ENCODE measurements at regions not wholly inside any gene's neighbourhood (a gene's known extent, or its start where the extent isn't known, plus 50 kb on each side); places are given as distances from the start of the nearest gene placed in this dataset.
A peak's percentile ranks its signal among the peaks of the same experiment; 100 is the strongest.

DNA sequence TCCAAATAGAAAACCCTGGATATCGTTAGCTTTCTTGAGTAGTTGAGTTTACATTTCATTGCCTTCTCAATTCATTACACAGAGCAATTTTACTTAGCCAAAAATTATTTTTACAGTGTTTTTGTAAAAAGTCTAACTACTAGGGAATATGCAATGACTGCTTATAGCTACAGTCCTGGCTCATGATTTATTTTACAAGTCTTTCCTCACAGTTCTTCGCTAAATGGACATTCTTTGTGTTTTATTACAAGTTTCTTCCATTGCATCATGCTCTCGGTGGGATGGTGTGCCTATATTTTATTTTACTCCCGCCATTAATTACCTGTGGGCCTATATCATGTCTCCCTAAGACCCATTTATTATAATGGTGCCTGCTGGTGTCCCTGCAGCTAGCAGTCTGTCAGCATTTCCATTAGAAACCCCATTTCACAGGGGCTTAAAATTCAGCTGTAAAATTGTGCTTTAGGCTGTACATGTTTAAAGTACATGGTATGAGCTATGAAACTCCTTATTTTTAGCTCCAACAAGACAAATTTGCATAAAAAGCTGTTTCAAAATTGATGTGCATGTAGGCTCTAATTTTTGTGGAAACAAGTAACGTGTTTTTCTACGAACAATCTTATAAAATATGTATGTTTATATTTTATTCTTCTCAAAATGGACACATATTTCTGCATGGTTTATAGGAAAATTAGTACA is 227.4 kb downstream of the SLC7A11 start:
- DNase-seq, result peak; percentile 50

- no peak for DNase-seq
Measured at GRCh38 chr4:138013625-138014024, 228.5 kb downstream of the SLC7A11 start.

- DNase-seq, result no peak
Measured at GRCh38 chr4:138010639-138011038, 231.5 kb downstream of the SLC7A11 start.

GRCh38 chr4:138007572-138007971 is 234.6 kb downstream of the SLC7A11 start:
- no peak for DNase-seq

GRCh38 chr4:138005486-138005885 is 236.7 kb downstream of the SLC7A11 start:
- no peak for DNase-seq

DNA sequence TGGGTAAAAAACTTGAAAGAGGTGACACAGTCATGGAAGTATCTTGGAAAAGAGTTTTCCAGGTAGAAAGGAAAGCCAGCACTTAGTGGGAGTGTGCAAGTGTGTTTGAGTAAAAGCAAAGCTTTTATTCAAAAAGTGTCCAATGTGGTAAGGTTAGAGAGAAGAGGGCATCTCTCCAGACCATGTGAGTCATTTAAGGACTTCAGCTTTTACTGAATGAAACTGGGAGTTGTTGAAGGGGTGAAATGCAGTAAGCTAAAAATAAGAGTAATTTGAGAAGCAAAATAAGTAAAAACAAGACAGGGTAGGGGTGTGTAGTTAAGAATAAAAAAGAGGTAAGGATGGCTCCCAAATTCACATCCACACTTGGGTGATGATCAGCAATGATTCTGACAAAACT is 238.9 kb downstream of the SLC7A11 start:
- DNase-seq, result no peak

GRCh38 chr4:137998666-137999429 is 243.3 kb downstream of the SLC7A11 start:
- DNase-seq, result no peak

- no peak for DNase-seq
Measured at GRCh38 chr4:137997496-137997895, 244.7 kb downstream of the SLC7A11 start.

DNA sequence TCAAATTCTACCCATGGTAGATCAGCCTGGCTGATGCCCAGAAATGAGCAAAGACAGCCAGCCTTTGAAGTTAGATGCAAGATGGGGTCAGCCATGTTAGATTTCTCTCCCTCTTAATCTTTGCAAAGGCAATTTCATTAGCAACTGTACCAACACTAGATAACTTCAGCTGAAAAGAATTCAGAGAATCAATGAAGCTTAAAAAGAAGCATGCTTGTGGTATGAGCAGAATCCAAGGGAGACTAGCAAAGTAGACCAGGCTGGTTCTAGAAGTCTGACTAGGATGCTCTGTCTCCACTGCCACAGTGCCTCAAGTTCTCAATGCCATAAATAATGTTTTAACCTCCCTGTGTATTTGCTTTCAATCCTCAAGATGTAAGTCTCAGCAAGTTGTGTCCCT is 247.3 kb downstream of the SLC7A11 start:
- DNase-seq, result no peak

- DNase-seq, result no peak
Measured at GRCh38 chr4:137993232-137993631, 248.9 kb downstream of the SLC7A11 start.

DNA sequence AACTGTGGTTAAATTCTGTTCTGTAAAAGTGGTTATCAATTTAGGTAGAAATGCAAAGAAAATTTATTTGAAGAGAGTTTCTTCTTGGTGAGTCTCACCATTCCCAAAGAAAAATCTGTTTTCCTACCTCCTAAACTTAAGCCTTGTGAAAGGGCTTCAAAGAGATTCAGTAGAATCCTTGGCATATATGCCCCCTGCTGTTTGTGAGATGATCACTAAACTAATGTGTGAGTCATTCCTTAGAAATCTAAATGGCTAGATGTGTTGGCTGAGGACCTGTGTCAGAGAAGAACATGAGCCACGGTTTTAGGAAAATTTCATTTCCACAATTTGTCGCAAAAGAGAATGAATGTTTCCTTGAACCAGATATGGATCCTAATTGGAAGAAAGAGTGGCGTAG is 260.9 kb downstream of the SLC7A11 start:
- no peak for DNase-seq

DNA sequence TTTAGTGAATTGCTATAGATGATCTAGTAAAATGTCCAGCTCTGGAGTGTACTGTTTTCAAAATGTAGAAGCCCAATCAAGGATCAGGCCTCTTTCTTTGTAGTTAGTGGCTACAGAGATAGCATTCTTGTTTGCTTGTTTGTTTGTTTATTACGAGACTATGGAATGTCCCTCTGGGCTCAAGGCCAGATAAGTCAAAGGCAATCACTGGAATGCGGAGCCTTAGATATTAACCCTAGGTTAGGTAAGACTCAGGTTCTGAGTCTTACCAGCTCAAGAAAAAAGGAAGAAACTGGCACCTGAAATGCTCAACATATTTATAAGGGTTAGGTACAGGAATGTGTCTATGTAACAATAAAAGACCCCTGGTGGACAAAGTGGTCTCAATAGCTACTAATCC is 261.5 kb downstream of the SLC7A11 start:
- no peak for DNase-seq

DNA sequence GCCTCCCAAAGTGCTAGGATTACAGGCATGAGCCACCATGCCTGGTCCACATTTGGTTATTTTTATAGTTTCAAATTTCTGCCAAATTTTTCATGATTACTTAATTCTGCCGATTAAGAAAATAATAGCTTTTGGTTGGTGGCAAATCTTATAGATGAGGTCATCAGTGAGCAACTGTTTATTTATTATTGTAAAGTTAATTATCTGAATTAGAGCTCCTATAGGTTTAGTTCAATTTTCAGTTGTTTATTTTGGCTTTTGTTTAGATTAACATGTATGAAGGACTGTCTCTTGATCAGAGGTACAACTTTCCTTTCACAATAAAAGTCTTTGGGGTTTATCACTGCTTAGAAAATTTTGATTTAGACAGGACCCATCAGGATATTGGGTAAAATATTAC is 262.2 kb downstream of the SLC7A11 start:
- no peak for DNase-seq

DNA sequence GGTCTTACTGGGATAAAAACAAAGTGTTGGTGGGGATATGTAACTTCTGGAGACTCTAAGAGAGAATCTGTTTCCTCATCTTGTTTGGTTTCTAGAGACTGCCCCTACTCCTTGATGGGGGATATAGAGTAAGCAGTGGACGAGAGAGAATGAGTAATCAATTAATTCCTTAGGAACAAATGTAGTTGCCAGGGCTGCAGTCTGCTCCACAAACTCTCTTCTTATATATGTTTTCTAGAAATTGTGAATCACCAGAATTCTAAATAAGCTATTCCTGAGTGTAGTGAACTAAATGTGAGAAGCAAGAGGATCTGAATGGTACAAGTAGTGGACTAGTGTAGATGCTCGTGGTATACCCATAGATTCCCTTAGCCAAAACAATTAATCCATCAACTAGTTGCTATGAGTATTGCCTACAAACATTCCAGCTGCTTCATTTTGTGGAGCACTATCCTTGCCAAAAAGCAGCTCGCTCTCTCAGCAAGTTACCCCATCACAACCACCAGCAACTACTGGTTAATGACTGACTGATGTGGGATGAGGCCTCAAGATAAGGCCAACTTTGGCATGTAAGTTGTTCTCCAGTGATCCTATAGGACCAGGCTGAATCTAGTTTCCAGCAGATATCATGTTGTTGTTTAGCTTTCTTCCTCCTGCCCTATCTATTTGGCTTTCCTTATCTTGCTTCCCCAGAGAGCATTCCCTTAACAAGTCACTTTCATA is 273.0 kb downstream of the SLC7A11 start:
- DNase-seq, result no peak

GRCh38 chr4:137967480-137968190 is 274.5 kb downstream of the SLC7A11 start:
- no peak for DNase-seq

DNA sequence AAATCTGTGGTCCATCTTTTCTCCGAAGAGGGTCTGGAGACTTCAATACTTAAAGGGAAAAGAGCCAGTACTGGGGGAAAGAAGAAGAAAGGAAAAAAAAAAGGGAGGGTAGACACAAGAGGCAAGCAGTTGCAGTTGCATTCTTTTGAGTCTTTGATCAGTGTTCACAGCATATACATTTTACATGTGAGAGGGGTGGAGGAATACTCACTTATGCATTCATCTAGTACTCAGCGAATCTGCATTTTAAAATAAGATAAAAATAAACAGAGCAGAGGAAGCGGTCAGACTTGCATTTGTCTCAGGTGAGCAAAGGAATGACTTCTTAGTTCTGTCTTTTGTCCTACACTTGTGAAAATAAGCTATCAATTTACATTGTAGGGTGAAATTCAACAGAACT is 275.6 kb downstream of the SLC7A11 start:
- DNase-seq, result no peak

DNA sequence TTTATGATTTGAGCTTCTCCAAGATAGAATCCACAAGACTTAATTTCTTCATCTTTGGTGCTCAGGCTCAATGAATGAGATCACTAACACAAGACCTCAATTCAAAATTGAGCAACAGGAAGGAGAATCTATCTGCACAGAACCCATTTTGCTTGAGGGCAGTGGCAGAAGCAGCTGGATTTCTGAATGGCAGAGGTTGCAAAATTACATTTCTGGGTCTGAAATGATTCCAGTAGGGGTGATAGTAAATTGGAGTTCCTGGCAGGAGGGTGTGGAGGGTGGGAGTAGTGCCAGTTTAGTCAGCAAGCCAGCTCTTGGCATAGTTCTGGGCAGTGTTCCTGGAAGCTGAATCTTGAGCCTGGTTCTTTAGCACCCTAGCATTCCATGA is 281.1 kb downstream of the SLC7A11 start:
- DNase-seq, result no peak

GRCh38 chr4:137960371-137961050 is 281.6 kb downstream of the SLC7A11 start:
- no peak for DNase-seq

DNA sequence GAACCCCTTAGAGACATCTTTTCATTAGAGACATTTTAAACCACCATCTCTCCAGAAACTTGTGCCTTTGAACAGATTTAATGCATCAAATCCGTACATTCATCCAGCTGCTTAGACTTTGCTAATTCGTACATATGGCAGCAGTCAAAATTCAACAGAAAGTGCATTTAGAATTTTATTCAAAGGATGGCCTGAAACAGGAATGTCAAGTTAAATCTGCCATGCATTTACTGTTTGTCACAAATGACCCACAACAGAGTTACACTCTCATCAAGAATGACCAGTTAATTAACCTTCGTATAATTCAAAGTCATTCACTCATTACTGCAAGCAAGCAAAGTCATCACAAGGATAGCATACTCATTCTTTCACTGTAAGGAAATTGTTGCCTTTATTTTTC is 284.3 kb downstream of the SLC7A11 start:
- no peak for DNase-seq

GRCh38 chr4:137956256-137956655 is 285.9 kb downstream of the SLC7A11 start:
- DNase-seq, result no peak

- DNase-seq, result no peak
Measured at GRCh38 chr4:137955595-137955994, 286.6 kb downstream of the SLC7A11 start.

- no peak for DNase-seq
Measured at GRCh38 chr4:137952116-137952515, 290.0 kb downstream of the SLC7A11 start.

- DNase-seq, result no peak
Measured at GRCh38 chr4:137950286-137950685, 291.9 kb downstream of the SLC7A11 start.
